Nephron progenitor cell (in vitro differentiated cells): ENCODE measurements at regions not wholly inside any gene's neighbourhood (a gene's known extent, or its start where the extent isn't known, plus 50 kb on each side); places are given as distances from the start of the nearest gene placed in this dataset.
A peak's percentile ranks its signal among the peaks of the same experiment; 100 is the strongest.

ENCODE experiments used
- DNase-seq: peaks from one replicate; pipeline ENCODE4 v3.0.0; 2021
- H3K27ac Mint-ChIP-seq: 2 replicates; pipeline ENCODE4 v1.8.0; 2021; ENCODE audit warnings: mild to moderate bottlenecking, moderate library complexity, mixed read lengths
- H3K27me3 Mint-ChIP-seq: 2 replicates; pipeline ENCODE4 v1.8.0; 2021; ENCODE audit warnings: mild to moderate bottlenecking, low read depth, mixed read lengths; ENCODE audit not compliant: poor library complexity
- H3K36me3 Mint-ChIP-seq: 2 replicates; pipeline ENCODE4 v1.8.0; 2021; ENCODE audit warnings: low read depth, mixed read lengths
- H3K4me1 Mint-ChIP-seq: 2 replicates; pipeline ENCODE4 v1.8.0; 2021; ENCODE audit warnings: mixed read lengths
- H3K4me3 Mint-ChIP-seq: 2 replicates; pipeline ENCODE4 v1.8.0; 2021; ENCODE audit warnings: mild to moderate bottlenecking, moderate library complexity, mixed read lengths
- H3K9me3 Mint-ChIP-seq: 2 replicates; pipeline ENCODE4 v1.8.0; 2021; ENCODE audit warnings: mild to moderate bottlenecking, moderate library complexity, mixed read lengths
- TF ChIP-seq, protein P1 (sequence below): fragments of 200-600 bp; sonication (generic); IDR thresholded peaks from 2 replicates; pipeline ENCODE4 v1.5.0; 2021; ENCODE audit warnings: antibody characterized with exemption

- peak overlapping the region; percentile 46 for H3K27ac Mint-ChIP-seq
- H3K4me1 Mint-ChIP-seq: peaks cover 15% of the 10 kb centered on the region
- no peaks in the 10 kb centered on the region for H3K36me3 Mint-ChIP-seq
- TF ChIP-seq, protein P1, sequence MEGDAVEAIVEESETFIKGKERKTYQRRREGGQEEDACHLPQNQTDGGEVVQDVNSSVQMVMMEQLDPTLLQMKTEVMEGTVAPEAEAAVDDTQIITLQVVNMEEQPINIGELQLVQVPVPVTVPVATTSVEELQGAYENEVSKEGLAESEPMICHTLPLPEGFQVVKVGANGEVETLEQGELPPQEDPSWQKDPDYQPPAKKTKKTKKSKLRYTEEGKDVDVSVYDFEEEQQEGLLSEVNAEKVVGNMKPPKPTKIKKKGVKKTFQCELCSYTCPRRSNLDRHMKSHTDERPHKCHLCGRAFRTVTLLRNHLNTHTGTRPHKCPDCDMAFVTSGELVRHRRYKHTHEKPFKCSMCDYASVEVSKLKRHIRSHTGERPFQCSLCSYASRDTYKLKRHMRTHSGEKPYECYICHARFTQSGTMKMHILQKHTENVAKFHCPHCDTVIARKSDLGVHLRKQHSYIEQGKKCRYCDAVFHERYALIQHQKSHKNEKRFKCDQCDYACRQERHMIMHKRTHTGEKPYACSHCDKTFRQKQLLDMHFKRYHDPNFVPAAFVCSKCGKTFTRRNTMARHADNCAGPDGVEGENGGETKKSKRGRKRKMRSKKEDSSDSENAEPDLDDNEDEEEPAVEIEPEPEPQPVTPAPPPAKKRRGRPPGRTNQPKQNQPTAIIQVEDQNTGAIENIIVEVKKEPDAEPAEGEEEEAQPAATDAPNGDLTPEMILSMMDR: no peak
- no peaks in the 10 kb centered on the region for H3K9me3 Mint-ChIP-seq
- H3K27me3 Mint-ChIP-seq: peaks cover 5% of the 10 kb centered on the region
- H3K4me3 Mint-ChIP-seq: no peak overlapping the region
- no peak for DNase-seq
These were observed 103.5 kb upstream of the TAPT1 start for GRCh38 chr4:16329797-16330134.

GRCh38 chr4:16329125-16329796 is 103.0 kb upstream of the TAPT1 start:
- DNase-seq: no peak
- Mint-ChIP-seq H3K36me3 (no peaks in the 10 kb centered on the region), H3K9me3 (no peaks in the 10 kb centered on the region), H3K27ac (peak overlapping the region; percentile 46), H3K4me3 (no peak overlapping the region), H3K4me1 (peaks cover 15% of the 10 kb centered on the region), H3K27me3 (peaks cover 5% of the 10 kb centered on the region)
- TF ChIP-seq, protein P1: no peak

- Mint-ChIP-seq H3K36me3 (peaks cover 12% of the 10 kb centered on the region), H3K9me3 (no peaks in the 10 kb centered on the region), H3K27ac (no peak overlapping the region), H3K4me3 (no peak overlapping the region), H3K27me3 (no peaks in the 10 kb centered on the region), H3K4me1 (no peaks in the 10 kb centered on the region)
- TF ChIP-seq, protein P1: no peak
- no peak for DNase-seq
These were observed 95.9 kb upstream of the TAPT1 start for GRCh38 chr4:16322183-16322582.

GRCh38 chr4:16315456-16315855 is 89.2 kb upstream of the TAPT1 start:
- TF ChIP-seq, protein P1: no peak
- no peaks in the 10 kb centered on the region for H3K9me3 Mint-ChIP-seq
- DNase-seq: no peak
- no peaks in the 10 kb centered on the region for H3K4me1 Mint-ChIP-seq
- H3K36me3 Mint-ChIP-seq: peaks cover under 1% of the 10 kb centered on the region
- H3K4me3 Mint-ChIP-seq: no peak overlapping the region
- no peaks in the 10 kb centered on the region for H3K27me3 Mint-ChIP-seq
- H3K27ac Mint-ChIP-seq: no peak overlapping the region

- Mint-ChIP-seq H3K27me3 (peaks cover 2% of the 10 kb centered on the region), H3K27ac (no peak overlapping the region), H3K9me3 (no peaks in the 10 kb centered on the region), H3K4me1 (no peaks in the 10 kb centered on the region), H3K36me3 (no peaks in the 10 kb centered on the region), H3K4me3 (no peak overlapping the region)
- TF ChIP-seq, protein P1: no peak
- no peak for DNase-seq
These were observed 84.3 kb upstream of the TAPT1 start for GRCh38 chr4:16310606-16311005.

- Mint-ChIP-seq H3K4me1 (no peaks in the 10 kb centered on the region), H3K36me3 (peaks cover 7% of the 10 kb centered on the region), H3K4me3 (no peak overlapping the region), H3K9me3 (peaks cover under 1% of the 10 kb centered on the region), H3K27ac (no peak overlapping the region), H3K27me3 (peaks cover 2% of the 10 kb centered on the region)
- no peak for DNase-seq
- TF ChIP-seq, protein P1: no peak
These were observed 76.4 kb upstream of the TAPT1 start for GRCh38 chr4:16302648-16303047.
